ENCODE measurements at regions not wholly inside any gene's neighbourhood (a gene's known extent, or its start where the extent isn't known, plus 50 kb on each side); places are given as distances from the start of the nearest gene placed in this dataset.

DNA sequence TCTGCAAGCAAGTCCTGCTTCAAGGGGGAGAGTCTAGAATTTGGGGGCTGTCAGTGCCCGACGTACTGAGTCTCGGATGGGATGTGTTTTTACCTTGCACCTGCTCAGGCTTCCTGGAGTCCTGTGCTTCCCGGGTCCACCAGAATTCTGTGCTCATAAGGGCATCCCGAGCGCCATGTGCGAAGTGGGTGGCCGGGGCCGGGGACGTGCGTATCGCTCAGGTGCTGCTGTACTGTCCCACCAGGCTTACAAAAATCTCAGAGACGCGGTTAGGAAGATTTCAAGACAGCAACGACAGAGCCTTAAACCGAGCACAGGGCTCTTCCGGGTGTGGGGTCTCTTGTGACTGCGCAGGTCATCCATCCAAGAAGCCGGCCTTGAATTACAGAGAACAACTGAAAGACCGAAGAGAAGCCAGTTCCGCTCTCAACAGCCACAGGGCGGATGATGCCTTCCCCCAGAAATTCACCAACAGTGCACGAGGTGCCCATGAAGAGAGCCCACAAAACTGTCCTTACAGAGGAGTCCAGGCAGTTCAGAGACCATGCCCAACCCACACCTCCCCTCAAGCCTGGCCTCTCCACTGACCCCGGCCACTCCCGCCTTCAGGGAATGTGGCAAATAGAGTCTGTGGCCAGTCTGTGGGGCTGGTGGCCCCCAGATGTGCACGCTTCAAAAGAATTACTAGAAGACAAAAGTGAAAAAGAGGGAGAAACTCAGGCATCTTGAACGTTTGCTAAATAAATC is 104.7 kb downstream of the PXDC1 start:
- H3K4me3 ChIP-seq (ENCODE audit: low read length), result no peak overlapping the region
- DNase-seq (ENCODE audit: low read depth, low spot score), result no peak

DNA sequence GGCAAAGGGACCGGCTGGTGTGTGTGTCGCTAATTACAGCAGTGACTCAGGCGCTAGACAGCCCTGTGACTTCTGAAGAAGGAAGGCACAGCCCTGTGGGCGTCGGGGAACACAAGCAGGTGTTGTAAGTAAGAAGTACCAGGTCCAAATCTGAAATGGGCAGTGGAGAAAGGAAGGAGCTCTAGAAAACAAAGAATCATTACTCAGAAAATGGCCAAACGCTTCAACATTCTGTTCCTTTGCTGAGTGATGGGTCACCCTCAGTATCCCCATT is 106.8 kb downstream of the PXDC1 start:
- no peak for DNase-seq (ENCODE audit: low read depth, low spot score)
- no peak overlapping the region for H3K4me3 ChIP-seq (ENCODE audit: low read length)

DNA sequence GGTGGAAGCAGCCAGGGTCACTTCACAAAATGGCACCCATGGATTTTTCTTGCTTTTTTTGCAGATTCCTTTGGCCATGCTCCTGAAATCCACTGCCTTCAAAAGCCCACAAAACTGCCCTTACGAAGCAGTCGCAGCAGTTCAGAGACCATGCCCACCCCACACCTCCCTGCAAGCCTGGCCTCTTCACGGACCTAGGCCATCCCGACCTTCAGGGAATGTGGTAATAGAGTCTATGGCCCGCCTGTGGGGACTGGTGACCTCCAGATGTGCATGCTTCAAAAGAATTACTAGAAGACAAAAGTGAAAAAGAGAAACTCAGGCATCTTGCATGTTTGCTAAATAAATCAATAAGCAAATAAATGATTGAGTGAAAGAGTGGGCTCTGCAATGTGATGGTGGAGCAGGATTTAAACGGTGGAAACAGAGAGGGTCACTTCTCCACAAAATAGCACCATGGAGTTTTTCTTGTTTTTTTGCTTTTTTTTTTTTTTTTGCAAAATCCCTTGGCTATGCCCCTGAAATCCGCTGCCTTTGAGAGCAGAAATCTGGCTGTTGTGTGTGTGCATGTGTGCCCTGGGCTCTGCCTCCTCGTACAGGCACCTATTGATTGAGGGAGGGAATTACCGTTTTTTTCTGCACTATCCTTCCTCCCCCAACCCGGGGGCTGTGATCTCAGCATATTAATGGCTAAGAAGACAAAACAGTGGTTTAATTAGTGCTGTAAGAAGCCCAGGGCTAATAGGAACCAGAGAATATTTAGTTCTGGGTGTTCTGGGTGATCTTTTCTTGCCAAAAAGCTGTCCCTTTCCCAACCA is 107.4 kb downstream of the PXDC1 start:
- H3K4me3 ChIP-seq (ENCODE audit: low read length), result no peak overlapping the region

DNA sequence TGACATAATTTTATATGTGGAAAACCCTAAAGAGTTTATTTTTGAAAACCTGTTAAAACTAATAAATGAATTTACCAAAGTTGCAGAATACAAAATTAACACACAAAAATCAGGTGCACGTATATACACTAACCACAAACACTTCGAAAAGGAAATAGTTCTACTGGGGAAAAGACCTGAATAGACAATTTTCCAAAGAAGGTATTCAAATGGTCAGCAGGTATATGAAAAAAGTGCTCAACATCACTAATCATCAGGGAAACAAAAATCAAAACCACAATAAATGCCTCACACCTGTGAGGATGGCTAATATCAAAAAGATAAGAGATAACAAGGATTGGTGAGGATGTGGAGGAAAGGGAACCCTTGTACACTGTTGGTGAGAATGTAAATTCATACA is 110.6 kb downstream of the PXDC1 start:
- DNase-seq (ENCODE audit: low read depth, low spot score), result no peak
- H3K4me3 ChIP-seq (ENCODE audit: low read length), result no peak overlapping the region

More for the DNA sequence above, 107.4 kb downstream of the PXDC1 start:
- DNase-seq (ENCODE audit: low read depth, low spot score), result no peak

DNA sequence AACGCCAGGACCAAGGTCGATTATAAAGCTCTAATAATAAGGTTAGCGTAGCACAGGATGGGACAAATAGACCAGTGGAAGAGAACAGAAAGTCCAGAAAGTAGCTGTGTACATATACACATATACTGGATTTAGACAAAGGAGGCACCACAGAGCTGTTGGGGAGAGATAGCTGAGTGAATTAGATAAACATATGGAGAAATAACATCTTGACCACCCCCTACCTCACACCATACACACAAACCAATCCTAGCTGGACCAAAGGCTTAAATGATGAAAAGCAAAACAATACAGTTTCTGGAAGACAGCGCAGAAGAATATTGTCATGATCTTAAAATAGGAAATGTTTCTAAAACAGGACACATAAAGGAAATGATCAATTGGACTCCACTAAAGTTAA is 112.9 kb downstream of the PXDC1 start:
- no peak for DNase-seq (ENCODE audit: low read depth, low spot score)
- H3K4me3 ChIP-seq (ENCODE audit: low read length), result no peak overlapping the region

DNA sequence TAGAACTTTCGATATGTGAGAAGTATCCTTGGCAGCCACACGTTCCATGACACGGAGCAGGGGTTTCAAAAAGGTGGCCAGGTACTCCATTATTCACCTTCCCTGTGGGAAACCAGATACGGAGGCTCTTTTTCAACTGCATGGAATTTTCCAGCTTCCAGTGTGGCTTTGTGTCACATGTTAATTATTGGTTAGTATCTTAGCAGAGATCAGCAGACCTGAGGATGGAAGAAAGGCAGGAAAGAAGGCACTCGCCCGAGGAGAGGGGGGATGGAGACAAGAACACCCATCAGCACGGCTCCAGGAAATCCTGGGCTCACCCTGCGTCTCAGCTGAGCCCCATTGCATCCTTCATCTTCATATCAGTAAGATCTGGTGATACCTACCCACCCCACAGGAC is 115.5 kb downstream of the PXDC1 start:
- no peak for DNase-seq (ENCODE audit: low read depth, low spot score)
- no peak overlapping the region for H3K4me3 ChIP-seq (ENCODE audit: low read length)

DNA sequence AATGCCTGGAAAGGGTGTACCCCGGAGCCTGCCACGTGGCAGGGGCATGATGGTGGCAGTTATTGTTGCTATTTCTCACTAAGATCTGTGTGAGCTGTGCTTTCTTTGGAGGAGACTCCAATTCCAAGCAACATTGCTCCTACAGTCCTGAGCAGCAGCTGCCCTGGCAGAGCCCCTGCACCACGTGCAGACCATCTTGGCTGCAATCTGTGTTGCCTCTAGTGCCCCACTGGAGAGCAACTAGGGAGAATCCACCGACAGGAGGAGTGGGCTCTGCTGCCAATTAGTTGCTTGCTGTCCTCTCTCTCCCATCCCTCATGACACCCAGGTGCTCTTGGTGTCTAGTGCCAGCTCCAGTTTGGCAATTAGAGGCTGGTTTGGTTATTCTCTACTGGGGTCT is 116.0 kb downstream of the PXDC1 start:
- no peak for DNase-seq (ENCODE audit: low read depth, low spot score)
- no peak overlapping the region for H3K4me3 ChIP-seq (ENCODE audit: low read length)

DNA sequence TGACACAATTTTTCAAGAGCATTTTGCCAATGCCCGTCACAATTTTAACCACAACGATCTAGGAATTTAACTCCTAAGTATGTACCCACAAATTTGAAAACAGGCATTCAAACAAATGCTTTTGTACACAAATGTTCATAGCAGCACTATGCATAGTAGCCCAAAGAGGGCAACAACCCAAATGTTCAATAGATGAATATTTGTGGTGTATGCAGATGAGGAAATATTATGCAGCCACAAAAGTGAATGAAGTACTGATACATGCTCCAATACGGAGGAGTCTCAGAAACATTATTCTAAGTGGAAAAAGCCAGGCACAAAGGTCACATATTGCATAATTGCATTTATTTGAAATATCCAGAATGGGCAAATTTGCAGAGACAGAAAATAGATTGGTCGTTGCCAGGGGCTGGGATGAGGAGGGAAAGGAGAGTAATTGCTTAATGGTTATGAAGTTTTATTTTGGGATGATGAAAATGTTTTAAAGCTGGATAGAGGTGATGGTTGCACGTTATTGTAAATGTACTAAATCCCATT is 117.2 kb downstream of the PXDC1 start:
- no peak overlapping the region for H3K4me3 ChIP-seq (ENCODE audit: low read length)
- DNase-seq (ENCODE audit: low read depth, low spot score), result no peak

DNA sequence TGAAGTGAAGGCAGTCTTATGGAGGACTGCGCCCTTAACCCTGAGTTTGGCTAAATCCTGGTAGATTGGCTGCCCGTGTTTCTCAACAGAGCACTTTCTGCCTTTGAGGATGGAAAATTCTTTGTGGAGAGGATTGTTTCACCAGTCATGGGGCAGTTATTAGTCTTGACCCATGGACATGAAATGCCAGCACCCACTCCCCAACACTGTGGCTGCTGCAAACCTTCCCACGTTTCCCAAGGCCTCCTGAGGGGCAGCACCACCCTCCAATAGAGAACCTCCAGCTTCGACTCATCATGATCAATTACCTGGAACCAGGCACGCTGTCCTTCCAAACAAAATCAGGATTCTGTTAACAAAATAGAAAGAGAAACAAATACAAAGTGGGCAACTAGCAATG is 117.8 kb downstream of the PXDC1 start:
- DNase-seq (ENCODE audit: low read depth, low spot score), result no peak
- H3K4me3 ChIP-seq (ENCODE audit: low read length), result no peak overlapping the region

DNA sequence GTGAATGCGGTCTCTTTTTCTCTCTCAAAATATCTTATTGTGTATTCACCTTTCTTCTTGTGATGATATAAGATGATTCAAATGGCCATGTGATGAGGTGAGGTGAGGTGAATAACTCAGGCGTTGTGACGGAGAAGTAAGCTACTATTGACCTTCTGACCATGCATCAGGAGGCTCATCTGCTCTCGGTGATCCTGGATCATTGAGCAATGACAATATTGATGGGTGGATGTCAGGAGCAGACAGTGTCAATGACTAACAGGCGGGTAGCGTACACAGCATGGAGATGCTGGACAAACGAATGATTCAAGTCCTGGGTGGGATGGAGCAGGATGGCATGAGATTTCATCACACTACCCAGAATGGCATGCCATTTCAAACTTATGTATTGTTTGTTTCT is 119.6 kb downstream of the PXDC1 start:
- no peak overlapping the region for H3K4me3 ChIP-seq (ENCODE audit: low read length)
- DNase-seq (ENCODE audit: low read depth, low spot score), result no peak

DNA sequence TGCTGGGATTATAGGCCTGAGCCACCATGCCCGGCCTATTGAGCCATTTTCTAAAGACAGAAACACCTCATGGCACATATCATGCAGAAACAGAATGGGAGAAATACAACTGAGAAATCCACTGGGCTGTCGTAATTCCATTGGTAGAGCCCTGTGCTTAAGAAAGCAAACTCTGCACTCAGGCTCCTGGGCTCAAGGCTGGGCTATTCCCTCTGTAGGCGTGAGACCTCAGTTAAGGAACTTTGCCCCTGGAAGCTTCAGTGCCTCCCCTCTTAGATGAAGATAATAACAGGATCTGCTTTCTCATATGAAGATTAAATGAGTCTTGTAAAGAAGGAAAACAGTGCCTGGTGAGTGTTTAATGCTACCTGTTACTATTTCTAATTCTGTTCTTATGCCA is 120.3 kb downstream of the PXDC1 start:
- no peak overlapping the region for H3K4me3 ChIP-seq (ENCODE audit: low read length)
- no peak for DNase-seq (ENCODE audit: low read depth, low spot score)

DNA sequence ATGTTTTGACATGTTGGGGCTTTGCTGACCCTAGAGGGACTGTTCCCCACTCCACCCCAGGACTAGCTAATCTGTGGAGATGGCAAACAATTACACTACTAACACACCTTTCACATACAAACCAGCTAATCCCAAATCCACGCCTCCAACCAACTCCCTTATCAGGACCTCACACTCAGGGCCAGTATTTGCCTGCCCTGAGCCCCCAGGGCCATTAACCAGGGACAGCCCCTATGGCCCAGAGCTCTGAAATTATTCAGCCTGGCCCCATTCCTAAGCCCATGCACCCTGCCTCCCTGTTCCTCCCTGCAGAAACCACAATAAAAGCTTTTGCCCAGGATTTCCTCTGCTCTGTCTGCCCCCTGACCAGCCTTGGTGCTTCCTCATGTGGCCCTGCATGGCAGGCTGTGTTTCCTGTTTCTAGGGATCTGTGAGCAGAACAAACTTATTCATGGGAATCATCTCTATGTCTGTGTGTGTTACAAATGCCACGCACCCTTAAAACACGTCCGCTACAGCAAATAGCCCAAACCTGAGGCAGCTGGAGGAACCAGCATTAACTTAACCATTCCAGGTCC is 121.2 kb downstream of the PXDC1 start:
- no peak for DNase-seq (ENCODE audit: low read depth, low spot score)

DNA sequence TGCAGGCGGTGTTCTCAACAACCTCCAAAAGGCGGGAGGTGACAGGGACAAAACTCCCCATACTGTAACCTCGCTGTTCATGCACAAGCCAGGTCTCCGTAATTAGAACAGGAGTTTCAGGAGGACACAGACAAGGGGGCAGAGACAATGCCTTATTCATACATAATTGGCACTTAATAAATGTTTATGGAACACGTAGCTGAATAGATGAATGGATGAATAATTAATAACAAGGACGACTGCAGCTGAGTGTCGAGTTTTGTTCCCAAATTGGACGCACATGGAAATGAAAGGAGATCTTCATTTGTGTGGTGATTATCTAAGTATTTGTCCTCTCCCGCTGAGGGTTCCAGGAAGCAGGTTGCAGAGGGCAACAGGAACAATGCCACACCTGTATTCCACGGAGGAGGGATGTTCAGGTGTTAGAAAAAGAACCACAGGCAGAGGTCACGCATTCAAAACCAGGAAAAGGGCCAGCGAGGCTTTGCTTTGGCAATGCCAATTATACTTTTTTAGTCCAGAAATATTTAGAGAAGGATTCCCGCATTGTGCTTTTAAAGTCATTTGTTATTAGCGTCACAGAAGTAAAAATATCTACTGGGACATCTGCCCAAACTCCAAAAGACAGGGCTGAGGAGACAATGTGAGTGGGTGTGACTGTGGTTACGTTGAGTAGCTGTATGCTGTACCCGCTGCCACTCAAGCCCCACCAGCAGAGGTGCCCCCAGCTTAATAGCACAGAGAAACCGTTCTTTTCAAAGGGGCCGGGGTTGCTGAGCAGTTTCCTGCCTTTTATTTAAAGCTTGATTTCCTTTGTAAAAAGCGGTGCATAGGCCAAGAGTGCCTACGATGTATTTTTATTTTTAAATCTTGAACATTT is 123.3 kb downstream of the PXDC1 start:
- peak overlapping the region; percentile 38 for H3K4me3 ChIP-seq (ENCODE audit: low read length)
- DNase-seq (ENCODE audit: low read depth, low spot score), result peak; percentile 91

More for the DNA sequence above, 121.2 kb downstream of the PXDC1 start:
- no peak overlapping the region for H3K4me3 ChIP-seq (ENCODE audit: low read length)

DNA sequence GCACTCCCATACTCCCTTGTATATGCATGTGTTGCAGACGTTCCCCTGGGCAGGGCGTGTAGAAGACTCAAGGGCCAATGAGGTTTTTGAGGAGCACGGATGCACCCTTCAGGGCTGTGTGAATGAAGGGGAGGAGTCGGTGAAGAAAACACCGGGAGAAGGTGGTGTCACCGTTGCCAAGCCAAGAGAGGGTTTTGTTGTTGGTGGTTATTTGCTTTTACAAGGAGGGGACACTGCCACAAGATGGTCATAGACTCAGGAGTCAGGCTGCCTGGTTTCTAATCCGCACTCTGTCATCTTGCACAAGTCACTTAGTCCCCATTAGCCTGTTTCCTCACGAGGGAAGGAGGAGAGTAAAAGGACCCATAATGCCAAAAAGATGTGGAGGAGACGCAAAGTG is 124.0 kb downstream of the PXDC1 start:
- H3K4me3 ChIP-seq (ENCODE audit: low read length), result no peak overlapping the region; the same call in 1 of the 2 replicates
- no peak for DNase-seq (ENCODE audit: low read depth, low spot score)

DNA sequence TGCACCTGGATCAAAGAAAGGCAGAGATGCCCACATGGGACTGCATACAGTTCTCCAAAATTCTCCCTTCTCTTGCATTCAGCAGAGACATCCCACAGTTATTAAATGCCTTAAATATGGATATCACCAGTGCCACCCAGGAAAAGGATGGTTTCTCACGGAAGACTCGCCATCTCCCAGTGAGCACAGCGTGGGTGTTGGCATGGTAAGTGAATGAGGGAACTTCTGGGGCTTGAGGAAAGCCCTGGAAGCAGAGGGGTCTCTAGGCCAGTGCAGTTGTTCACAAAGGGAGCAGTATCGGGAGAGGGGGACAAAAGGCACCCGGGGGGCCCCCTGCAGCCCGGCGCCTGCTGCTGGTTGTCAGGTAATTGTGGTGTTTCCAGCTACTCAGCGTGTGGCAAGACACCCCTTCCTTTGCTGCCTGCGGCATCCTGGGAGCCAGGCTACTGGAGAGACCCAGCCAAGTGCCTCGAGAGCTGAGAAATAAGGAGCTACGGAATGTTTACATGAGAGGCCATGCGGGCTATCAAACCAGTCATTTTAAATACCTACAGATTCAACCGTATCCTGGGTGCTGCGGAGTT is 125.4 kb downstream of the PXDC1 start:
- no peak for DNase-seq (ENCODE audit: low read depth, low spot score)
- no peak overlapping the region for H3K4me3 ChIP-seq (ENCODE audit: low read length)

DNA sequence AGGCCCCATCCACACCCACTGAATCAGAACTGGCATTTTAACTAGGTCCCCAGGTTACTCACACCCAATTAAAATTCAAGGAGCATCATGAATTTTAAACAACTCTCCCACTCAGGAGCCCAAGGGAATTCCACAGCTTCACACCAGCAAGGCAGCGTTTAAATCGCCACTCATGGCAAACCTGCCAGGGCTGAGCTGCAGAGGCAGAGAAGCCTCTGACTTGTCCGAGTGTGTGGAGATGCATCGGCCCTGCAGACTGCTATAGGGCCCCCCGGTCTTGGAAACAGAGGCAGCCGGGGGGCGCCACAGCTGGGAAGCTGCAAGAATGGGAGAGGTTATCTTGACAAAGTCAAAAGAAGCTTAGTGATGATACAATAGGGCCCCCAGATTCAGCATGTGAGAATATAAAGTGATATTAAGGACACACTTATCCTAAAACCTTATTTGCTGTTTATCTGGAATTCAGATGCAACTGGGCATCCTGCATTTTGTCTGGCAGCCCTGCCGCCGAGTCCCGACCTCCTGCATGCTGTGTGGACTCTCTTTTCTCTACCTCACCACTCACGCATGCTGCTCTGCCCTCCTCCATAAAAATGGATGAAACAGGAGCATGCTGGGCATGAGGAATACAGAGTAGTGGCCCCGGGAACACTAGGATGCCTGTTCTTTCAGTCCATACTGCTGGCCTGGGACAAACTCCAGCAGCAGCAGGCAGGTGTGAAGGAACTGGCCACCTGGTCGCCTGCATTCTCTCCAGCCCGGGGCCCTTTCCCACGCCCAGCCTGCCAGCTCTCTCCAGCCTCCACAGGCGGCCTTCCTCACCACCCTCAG is 126.1 kb downstream of the PXDC1 start:
- no peak for DNase-seq (ENCODE audit: low read depth, low spot score)
- no peak overlapping the region for H3K4me3 ChIP-seq (ENCODE audit: low read length)

DNA sequence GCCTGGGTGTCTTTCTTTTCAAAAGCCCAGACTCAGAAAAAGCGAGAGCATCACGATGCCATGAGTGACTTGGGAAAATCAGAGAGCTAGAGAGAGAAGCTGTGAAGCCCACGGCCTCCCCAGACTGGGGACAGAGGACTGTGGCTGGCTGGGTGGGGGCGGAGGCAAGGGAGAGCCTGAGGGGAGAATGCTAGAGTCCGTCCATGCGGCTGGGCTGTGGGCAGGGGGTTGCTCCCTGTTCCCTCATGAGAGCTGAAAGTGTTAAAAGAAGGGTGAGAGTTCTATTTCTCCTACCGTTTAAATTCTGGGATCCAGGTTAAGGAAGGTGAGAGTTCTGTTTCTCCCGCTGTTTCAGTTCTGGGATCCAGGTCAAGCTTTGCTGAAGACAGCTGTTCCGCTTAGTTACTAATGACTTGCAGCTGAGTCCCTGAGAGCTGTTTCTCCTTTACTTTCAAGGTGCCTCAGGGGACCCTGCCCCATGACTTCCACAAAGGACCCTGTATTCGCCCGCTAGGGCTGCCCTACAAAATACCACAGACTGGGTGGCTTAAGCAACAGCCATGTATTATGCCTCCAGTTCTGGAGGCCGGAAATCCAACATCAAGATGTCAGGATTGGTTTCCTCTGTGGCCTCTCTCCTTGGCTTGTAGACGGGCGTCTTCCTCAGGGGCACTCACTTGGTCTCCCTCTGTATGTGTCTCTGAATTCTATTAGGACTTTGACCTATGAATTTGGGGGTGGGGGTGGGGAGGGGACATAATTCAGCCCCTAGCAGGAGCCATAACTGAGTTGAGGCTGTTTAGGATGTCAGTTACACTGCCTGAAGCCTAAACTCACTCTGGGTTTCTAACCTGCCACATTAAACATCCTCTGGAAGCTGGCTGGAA is 127.0 kb downstream of the PXDC1 start:
- DNase-seq (ENCODE audit: low read depth, low spot score), result no peak
- no peak overlapping the region for H3K4me3 ChIP-seq (ENCODE audit: low read length)
